ENCODE measurements at regions not wholly inside any gene's neighbourhood (a gene's known extent, or its start where the extent isn't known, plus 50 kb on each side); places are given as distances from the start of the nearest gene placed in this dataset.

- Mint-ChIP-seq H3K27me3 (peaks cover 14% of the 10 kb centered on the region), H3K4me1 (peaks cover 0 to 6% (median 4%) of the 10 kb centered on the region in 3 donors), H3K36me3 (peaks cover 1% of the 10 kb centered on the region), H3K4me3 (peak overlapping the region in 1 of 4 donors; percentile 2), H3K9me3 (no peaks in the 10 kb centered on the region), H3K27ac (no peak overlapping the region)
Observed at GRCh38 chr1:157288492-157288891, 150.3 kb upstream of the ETV3 start.

DNA sequence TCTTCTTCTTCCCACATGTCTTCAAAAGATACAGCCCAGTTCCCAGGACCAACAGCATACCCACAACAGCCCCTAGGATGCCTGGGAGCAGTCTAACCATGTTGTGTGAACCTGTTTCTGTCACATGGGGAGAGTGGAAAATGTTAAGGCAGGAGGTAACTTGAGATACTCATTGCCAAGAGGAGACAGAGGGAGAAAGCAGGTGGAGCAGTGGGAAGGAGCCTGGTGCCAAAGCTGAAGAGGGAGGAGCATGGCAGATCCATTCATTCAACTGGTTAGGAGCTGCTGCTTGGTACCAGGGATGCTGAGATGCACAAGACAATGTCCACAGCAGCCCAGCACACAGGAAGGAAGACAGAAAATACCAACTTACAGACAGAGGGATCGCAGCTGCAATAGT is 149.8 kb upstream of the ETV3 start:
- H3K27me3 Mint-ChIP-seq: peaks cover 14% of the 10 kb centered on the region
- H3K36me3 Mint-ChIP-seq: peaks cover 2% of the 10 kb centered on the region
- H3K4me1 Mint-ChIP-seq: peaks cover 0 to 6% (median 4%) of the 10 kb centered on the region in 3 donors
- H3K9me3 Mint-ChIP-seq: no peaks in the 10 kb centered on the region
- H3K27ac Mint-ChIP-seq: no peak overlapping the region
- H3K4me3 Mint-ChIP-seq: no peak overlapping the region

GRCh38 chr1:157287462-157287861 is 149.3 kb upstream of the ETV3 start:
- peaks cover 19% of the 10 kb centered on the region for H3K27me3 Mint-ChIP-seq
- H3K36me3 Mint-ChIP-seq: peaks cover 2% of the 10 kb centered on the region
- H3K4me3 Mint-ChIP-seq: no peak overlapping the region
- H3K4me1 Mint-ChIP-seq: peaks cover 0 to 6% (median 4%) of the 10 kb centered on the region in 3 donors
- H3K27ac Mint-ChIP-seq: no peak overlapping the region
- no peaks in the 10 kb centered on the region for H3K9me3 Mint-ChIP-seq

- Mint-ChIP-seq H3K36me3 (peaks cover 2% of the 10 kb centered on the region), H3K27me3 (peaks cover 16% of the 10 kb centered on the region), H3K9me3 (peaks cover 0 to under 1% (median 0%) of the 10 kb centered on the region in 3 donors), H3K27ac (no peak overlapping the region), H3K4me1 (peaks cover 0 to 6% (median 4%) of the 10 kb centered on the region in 3 donors), H3K4me3 (no peak overlapping the region)
Observed at GRCh38 chr1:157286646-157287420, 148.6 kb upstream of the ETV3 start.

GRCh38 chr1:157286096-157286495 is 147.9 kb upstream of the ETV3 start:
- Mint-ChIP-seq H3K27ac (no peak overlapping the region), H3K36me3 (peaks cover 2% of the 10 kb centered on the region)

DNA sequence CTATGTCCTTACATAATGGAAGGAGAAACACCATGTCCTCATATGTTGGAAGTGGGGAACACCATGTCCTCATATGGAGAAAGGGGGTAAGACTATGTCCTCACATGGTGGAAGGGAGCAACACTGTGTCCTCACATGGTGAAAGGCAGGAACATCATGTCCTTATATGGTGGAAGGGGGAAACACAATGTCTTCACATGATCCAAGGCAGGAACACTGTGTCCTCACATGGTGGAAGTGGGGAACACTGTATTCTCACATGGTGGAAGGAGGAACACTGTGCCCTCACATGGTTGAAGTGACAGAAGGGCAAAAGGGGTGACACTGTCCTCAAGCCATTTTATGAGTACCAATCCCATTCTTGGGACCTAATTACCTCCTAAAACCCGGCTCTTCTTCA is 146.3 kb upstream of the ETV3 start:
- peaks cover 21% of the 10 kb centered on the region for H3K27me3 Mint-ChIP-seq
- peaks cover 0 to 2% (median 0%) of the 10 kb centered on the region in 3 donors for H3K9me3 Mint-ChIP-seq

More at GRCh38 chr1:157286096-157286495, 147.9 kb upstream of the ETV3 start:
- peaks cover 23% of the 10 kb centered on the region for H3K27me3 Mint-ChIP-seq
- H3K4me3 Mint-ChIP-seq: peak overlapping the region in 1 of 4 donors; percentile 29
- H3K9me3 Mint-ChIP-seq: peaks cover 0 to 2% (median 0%) of the 10 kb centered on the region in 3 donors
- H3K4me1 Mint-ChIP-seq: peaks cover 0 to 6% (median 4%) of the 10 kb centered on the region in 3 donors

DNA sequence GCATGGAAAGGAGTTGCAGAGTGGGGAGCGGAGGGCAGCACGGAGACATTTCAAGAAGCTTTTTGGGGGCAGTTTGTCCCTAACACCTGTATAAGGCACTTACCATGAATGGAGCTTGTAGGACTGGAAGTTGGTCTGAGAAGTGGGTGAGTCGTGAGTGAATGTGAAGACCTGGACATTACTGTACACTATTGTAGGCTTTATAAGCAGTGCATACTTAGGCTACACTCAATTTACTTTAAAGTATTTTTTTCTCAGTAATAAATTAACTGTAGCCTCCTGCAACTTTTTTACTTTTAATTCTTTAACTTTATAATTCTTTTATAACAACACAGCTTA is 141.6 kb upstream of the ETV3 start:
- Mint-ChIP-seq H3K36me3 (peaks cover 1% of the 10 kb centered on the region), H3K4me3 (no peak overlapping the region), H3K4me1 (no peaks in the 10 kb centered on the region), H3K27me3 (peaks cover 24% of the 10 kb centered on the region), H3K27ac (no peak overlapping the region), H3K9me3 (peaks cover 0 to 2% (median 0%) of the 10 kb centered on the region in 3 donors)

More for the DNA sequence above, 146.3 kb upstream of the ETV3 start:
- Mint-ChIP-seq H3K4me1 (peaks cover 0 to 6% (median 4%) of the 10 kb centered on the region in 3 donors), H3K4me3 (no peak overlapping the region), H3K27ac (no peak overlapping the region), H3K36me3 (peaks cover 2% of the 10 kb centered on the region)

DNA sequence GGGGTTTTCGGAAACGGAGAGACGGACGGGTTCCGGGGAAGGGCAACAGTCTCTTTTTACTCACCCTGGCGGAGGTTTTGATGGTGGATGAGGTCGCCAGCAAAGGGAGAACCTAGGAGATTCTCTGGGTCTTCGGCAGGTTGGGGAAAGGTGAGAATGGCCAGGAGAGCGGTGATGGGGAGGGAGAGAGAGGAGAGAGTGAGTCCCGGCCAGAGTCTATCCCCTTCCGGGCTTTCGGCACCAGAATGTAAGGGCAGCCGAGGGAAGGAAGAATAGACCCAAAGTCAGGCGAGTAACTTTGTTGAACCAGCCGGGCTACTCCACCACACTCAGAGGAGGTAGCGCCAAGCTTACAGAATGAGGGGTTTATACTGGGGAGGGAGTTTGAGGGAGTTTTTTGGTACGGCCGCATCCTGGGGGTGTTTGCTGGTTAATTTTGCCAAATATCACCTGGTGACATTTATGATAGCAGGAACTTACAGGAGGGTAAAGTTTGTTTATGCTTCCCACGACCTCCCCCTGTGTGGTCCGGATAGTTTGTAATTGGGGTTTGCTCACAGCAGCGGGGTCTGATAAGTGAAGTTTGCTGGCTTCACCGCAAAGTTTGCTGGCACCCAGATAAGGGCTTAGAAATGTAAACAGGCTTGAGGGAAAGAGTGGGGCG is 141.1 kb upstream of the ETV3 start:
- H3K27ac Mint-ChIP-seq: no peak overlapping the region
- H3K4me1 Mint-ChIP-seq: no peaks in the 10 kb centered on the region
- H3K9me3 Mint-ChIP-seq: peaks cover 0 to 2% (median 0%) of the 10 kb centered on the region in 3 donors
- peaks cover 1% of the 10 kb centered on the region for H3K36me3 Mint-ChIP-seq
- peaks cover 22% of the 10 kb centered on the region for H3K27me3 Mint-ChIP-seq
- peak overlapping the region in 2 of 4 donors; percentile 25 to 52 for H3K4me3 Mint-ChIP-seq

- Mint-ChIP-seq H3K9me3 (peaks cover 0 to 2% (median 0%) of the 10 kb centered on the region in 3 donors), H3K4me1 (no peaks in the 10 kb centered on the region), H3K27me3 (peaks cover 20% of the 10 kb centered on the region), H3K27ac (no peak overlapping the region), H3K36me3 (peaks cover 1% of the 10 kb centered on the region), H3K4me3 (peak overlapping the region in 2 of 4 donors; percentile 25 to 52)
Observed at GRCh38 chr1:157278383-157279137, 140.4 kb upstream of the ETV3 start.

- H3K27me3 Mint-ChIP-seq: peaks cover 19% of the 10 kb centered on the region
- H3K36me3 Mint-ChIP-seq: no peaks in the 10 kb centered on the region
- no peaks in the 10 kb centered on the region for H3K4me1 Mint-ChIP-seq
- H3K9me3 Mint-ChIP-seq: peaks cover 0 to 2% (median 0%) of the 10 kb centered on the region in 3 donors
- H3K4me3 Mint-ChIP-seq: no peak overlapping the region
- H3K27ac Mint-ChIP-seq: no peak overlapping the region
Observed at GRCh38 chr1:157277913-157278312, 139.7 kb upstream of the ETV3 start.

DNA sequence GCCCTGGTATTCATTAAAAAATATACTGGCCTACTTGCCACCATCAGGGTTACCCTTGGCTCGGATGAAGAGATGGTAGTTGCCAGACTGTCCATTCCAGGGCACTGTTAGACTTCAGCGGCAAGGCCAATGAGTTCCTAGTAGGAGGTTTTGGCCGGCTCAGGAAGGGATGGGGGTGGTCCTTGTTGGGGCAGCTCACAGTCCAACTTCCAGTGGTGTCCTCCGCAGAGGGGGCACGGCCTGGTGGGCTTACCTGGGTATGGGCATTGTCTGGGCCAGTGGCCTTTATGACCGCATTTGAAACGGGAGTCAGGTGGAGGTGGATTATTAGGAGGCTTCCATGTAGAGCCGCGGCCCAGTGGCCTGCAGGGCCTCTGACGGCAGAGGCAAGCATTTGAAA is 139.1 kb upstream of the ETV3 start:
- Mint-ChIP-seq H3K4me3 (no peak overlapping the region), H3K27me3 (peaks cover 15% of the 10 kb centered on the region), H3K27ac (no peak overlapping the region), H3K36me3 (no peaks in the 10 kb centered on the region), H3K4me1 (no peaks in the 10 kb centered on the region), H3K9me3 (peaks cover 0 to 2% (median 0%) of the 10 kb centered on the region in 3 donors)

GRCh38 chr1:157274698-157275534 is 136.7 kb upstream of the ETV3 start:
- no peak overlapping the region for H3K4me3 Mint-ChIP-seq
- H3K9me3 Mint-ChIP-seq: no peaks in the 10 kb centered on the region
- H3K4me1 Mint-ChIP-seq: peaks cover 18 to 20% (median 20%) of the 10 kb centered on the region in 3 donors
- no peak overlapping the region for H3K27ac Mint-ChIP-seq
- peaks cover 5% of the 10 kb centered on the region for H3K27me3 Mint-ChIP-seq
- H3K36me3 Mint-ChIP-seq: no peaks in the 10 kb centered on the region

DNA sequence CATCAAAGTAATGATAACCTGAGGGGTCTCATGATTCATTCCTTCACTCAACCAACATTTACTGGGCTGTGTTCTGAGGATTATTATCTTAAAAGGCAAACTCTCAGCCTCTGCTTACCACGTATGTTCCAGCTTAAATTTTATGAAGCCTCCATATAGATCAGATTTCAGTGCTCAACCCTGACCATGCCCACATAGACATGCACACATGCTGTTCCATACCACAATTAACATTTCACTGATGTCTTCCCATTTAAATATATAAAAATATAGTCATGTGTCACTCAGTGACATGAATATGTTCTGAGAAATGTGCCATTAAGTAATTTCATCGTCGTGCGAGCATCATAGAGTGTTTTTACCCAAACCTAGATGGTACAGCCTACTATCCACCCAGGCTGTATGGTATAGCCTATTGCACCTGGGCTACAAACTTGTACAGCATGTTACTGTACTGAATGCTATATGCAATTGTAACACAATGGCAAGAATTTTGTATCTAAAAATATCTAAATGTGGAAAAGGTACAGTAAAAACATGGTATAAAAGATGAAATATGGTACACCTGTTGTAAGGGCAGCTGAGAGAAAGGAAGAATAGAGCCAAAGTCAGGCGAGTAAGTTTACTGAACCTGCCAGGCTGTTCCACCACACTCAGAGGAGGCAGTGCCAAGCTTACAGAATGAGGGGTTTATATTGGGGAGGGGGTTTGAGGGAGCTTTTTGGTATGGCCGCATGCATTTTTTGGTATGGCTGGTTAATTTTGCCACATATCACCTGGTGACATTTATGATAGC is 134.7 kb upstream of the ETV3 start:
- Mint-ChIP-seq H3K9me3 (no peaks in the 10 kb centered on the region), H3K4me1 (peaks cover 26 to 29% (median 29%) of the 10 kb centered on the region in 3 donors), H3K4me3 (no peak overlapping the region), H3K27ac (no peak overlapping the region), H3K27me3 (no peaks in the 10 kb centered on the region), H3K36me3 (no peaks in the 10 kb centered on the region)

- no peaks in the 10 kb centered on the region for H3K9me3 Mint-ChIP-seq
- peaks cover 26 to 29% (median 29%) of the 10 kb centered on the region in 3 donors for H3K4me1 Mint-ChIP-seq
- H3K27me3 Mint-ChIP-seq: no peaks in the 10 kb centered on the region
- no peak overlapping the region for H3K27ac Mint-ChIP-seq
- no peaks in the 10 kb centered on the region for H3K36me3 Mint-ChIP-seq
- H3K4me3 Mint-ChIP-seq: no peak overlapping the region
Observed at GRCh38 chr1:157272264-157272663, 134.1 kb upstream of the ETV3 start.
